Bronchial epithelial cell (primary cell): ENCODE measurements at regions not wholly inside any gene's neighbourhood (a gene's known extent, or its start where the extent isn't known, plus 50 kb on each side); places are given as distances from the start of the nearest gene placed in this dataset.

Source experiments
- DNase-seq: peaks from one replicate; pipeline ENCODE4 v3.0.0-alpha.2; 2010; ENCODE audit warnings: low read depth
- FAIRE-seq: peaks from 2 replicates; lab custom pipeline; 2011; peaks lifted over from hg19 to GRCh38; lab: Jason Lieb, UNC
- H3K27me3 ChIP-seq: 2 replicates; pipeline ENCODE4 v1.5.1; 2011; ENCODE audit warnings: low read length; ENCODE audit not compliant: control insufficient read depth, insufficient read depth
- H3K36me3 ChIP-seq: 2 replicates; pipeline ENCODE4 v1.5.1; 2011; ENCODE audit warnings: low read length; ENCODE audit not compliant: control insufficient read depth, insufficient read depth
- H3K4me3 ChIP-seq: 2 replicates; pipeline ENCODE4 v1.5.1; 2011; ENCODE audit warnings: mild to moderate bottlenecking, low read depth, low read length, control low read depth
- CTCF ChIP-seq: IDR thresholded peaks from 2 replicates; pipeline ENCODE4 v1.5.1; 2011; ENCODE audit warnings: mild to moderate bottlenecking, moderate library complexity, low read length, control low read depth, inconsistent platforms; ENCODE audit not compliant: insufficient read depth, severe bottlenecking

- no peaks in the 10 kb centered on the region for H3K36me3 ChIP-seq
These were observed 289.8 kb downstream of the MAF start for GRCh38 chr16:79310710-79311109.

GRCh38 chr16:79309606-79310005 lies 290.9 kb downstream of the MAF start:
- TF ChIP-seq CTCF, result no peak
- Histone ChIP-seq H3K36me3 (no peaks in the 10 kb centered on the region), H3K4me3 (no peak overlapping the region), H3K27me3 (no peaks in the 10 kb centered on the region)
- FAIRE-seq, result no peak
- no peak for DNase-seq

More at GRCh38 chr16:79310710-79311109, 289.8 kb downstream of the MAF start:
- no peak for TF ChIP-seq CTCF
- DNase-seq, result no peak
- H3K4me3 ChIP-seq, result no peak overlapping the region
- no peak for FAIRE-seq
- H3K27me3 ChIP-seq, result no peaks in the 10 kb centered on the region

- no peak for DNase-seq
- TF ChIP-seq CTCF, result no peak
- Histone ChIP-seq H3K4me3 (no peak overlapping the region), H3K36me3 (no peaks in the 10 kb centered on the region), H3K27me3 (no peaks in the 10 kb centered on the region)
- FAIRE-seq, result no peak
These were observed 293.3 kb downstream of the MAF start for GRCh38 chr16:79307214-79307613.

GRCh38 chr16:79305074-79305473 lies 295.5 kb downstream of the MAF start:
- Histone ChIP-seq H3K4me3 (no peak overlapping the region), H3K36me3 (no peaks in the 10 kb centered on the region), H3K27me3 (no peaks in the 10 kb centered on the region)
- DNase-seq, result no peak
- no peak for FAIRE-seq
- TF ChIP-seq CTCF, result no peak

- FAIRE-seq, result no peak
- Histone ChIP-seq H3K36me3 (no peaks in the 10 kb centered on the region), H3K4me3 (no peak overlapping the region), H3K27me3 (no peaks in the 10 kb centered on the region)
- TF ChIP-seq CTCF, result no peak
- no peak for DNase-seq
These were observed 296.6 kb downstream of the MAF start for GRCh38 chr16:79303959-79304387.

GRCh38 chr16:79303206-79303605 lies 297.3 kb downstream of the MAF start:
- H3K27me3 ChIP-seq, result no peaks in the 10 kb centered on the region
- no peaks in the 10 kb centered on the region for H3K36me3 ChIP-seq
- DNase-seq (no peak), FAIRE-seq (no peak)
- no peak for TF ChIP-seq CTCF
- H3K4me3 ChIP-seq, result no peak overlapping the region
